Smooth muscle cell (in vitro differentiated cells): ENCODE measurements at regions not wholly inside any gene's neighbourhood (a gene's known extent, or its start where the extent isn't known, plus 50 kb on each side); places are given as distances from the start of the nearest gene placed in this dataset.
A peak's percentile ranks its signal among the peaks of the same experiment; 100 is the strongest.
"Not testable (repeated sequence)": the region's sequence is repeated elsewhere in the genome, so short reads cannot be mapped to it uniquely, and the experiment has no call there.

Experiments used
- DNase-seq: peaks from one replicate; lab custom pipeline; 2025; ENCODE audit not compliant: unreplicated experiment; lab: John Stamatoyannopoulos, UW
- H2AFZ ChIP-seq: fragments of 200-600 bp; sonication (generic); 2 replicates; pipeline ENCODE4 v1.6.0; 2016; ENCODE audit warnings: antibody characterized with exemption, low read depth, mild to moderate bottlenecking
- H3F3A ChIP-seq: fragments of 200-600 bp; sonication (generic); 2 replicates; pipeline ENCODE4 v1.6.0; 2017; ENCODE audit warnings: antibody characterized with exemption, low read depth
- H3K27ac ChIP-seq: fragments of 200-600 bp; sonication (generic); 2 replicates; pipeline ENCODE4 v1.5.1; 2016; ENCODE audit warnings: low read depth, mild to moderate bottlenecking
- H3K27me3 ChIP-seq: fragments of 200-600 bp; sonication (generic); 2 replicates; pipeline ENCODE4 v1.6.1; 2016; ENCODE audit warnings: low read depth, mild to moderate bottlenecking
- H3K36me3 ChIP-seq: fragments of 200-600 bp; sonication (generic); 2 replicates; pipeline ENCODE4 v1.5.1; 2016; ENCODE audit warnings: low read depth
- H3K4me1 ChIP-seq: fragments of 200-600 bp; sonication (generic); 2 replicates; pipeline ENCODE4 v1.5.1; 2016; ENCODE audit warnings: low read depth
- H3K4me2 ChIP-seq: fragments of 200-600 bp; sonication (generic); 2 replicates; pipeline ENCODE4 v1.6.0; 2016; ENCODE audit warnings: mild to moderate bottlenecking
- H3K4me3 ChIP-seq: fragments of 200-600 bp; sonication (generic); 2 replicates; pipeline ENCODE4 v1.5.1; 2016; ENCODE audit warnings: mild to moderate bottlenecking
- H3K79me2 ChIP-seq: fragments of 200-600 bp; sonication (generic); 2 replicates; pipeline ENCODE4 v1.6.0; 2016; ENCODE audit warnings: low read depth, mild to moderate bottlenecking
- H3K9ac ChIP-seq: fragments of 200-600 bp; sonication (generic); 2 replicates; pipeline ENCODE4 v1.6.0; 2016; ENCODE audit warnings: low read depth
- H3K9me3 ChIP-seq: fragments of 200-600 bp; sonication (generic); replicated peaks from 2 replicates; pipeline ENCODE4 v1.5.1; 2016; ENCODE audit warnings: low read depth
- H4K20me1 ChIP-seq: fragments of 200-600 bp; sonication (generic); 2 replicates; pipeline ENCODE4 v1.6.0; 2016; ENCODE audit warnings: low read depth
- CTCF ChIP-seq: fragments of 200-600 bp; sonication (generic); IDR thresholded peaks from 2 replicates; pipeline ENCODE4 v1.5.1; 2017; ENCODE audit warnings: borderline replicate concordance, mild to moderate bottlenecking, antibody characterized with exemption; ENCODE audit not compliant: insufficient read depth, poor library complexity, severe bottlenecking
- WGBS: methylation state at CpG from one replicate; pipeline ENCODE4 v1.1.7; 2016; ENCODE audit warnings: low lambda C conversion rate; 5-methylcytosine and 5-hydroxymethylcytosine counted together

- H3K79me2 ChIP-seq = no peaks in the 10 kb centered on the region
- H3K27me3 ChIP-seq = no peaks in the 10 kb centered on the region
- no peaks in the 10 kb centered on the region for H3K36me3 ChIP-seq
- no peaks in the 10 kb centered on the region for H3K4me1 ChIP-seq
- H3F3A ChIP-seq = no peaks in the 10 kb centered on the region
- H3K4me3 ChIP-seq = no peak overlapping the region
- H3K27ac ChIP-seq = no peak overlapping the region
- H2AFZ ChIP-seq = peak overlapping the region; percentile 9
- no peak for TF ChIP-seq CTCF
- no peak for DNase-seq
- H3K4me2 ChIP-seq = no peak overlapping the region
- WGBS = 86% methylated on average over 3 of the region's 3 CpGs
- H3K9ac ChIP-seq = no peak overlapping the region
- no peaks in the 10 kb centered on the region for H4K20me1 ChIP-seq
- no peaks in the 10 kb centered on the region for H3K9me3 ChIP-seq
Measured at GRCh38 chr2:184053326-184053725, 545.0 kb upstream of the ZNF804A start.

GRCh38 chr2:184054419-184054818 lies 543.9 kb upstream of the ZNF804A start:
- not testable (repeated sequence) for H3K9me3 ChIP-seq, H2AFZ ChIP-seq, H3K27me3 ChIP-seq, H4K20me1 ChIP-seq, H3K79me2 ChIP-seq, H3F3A ChIP-seq, H3K9ac ChIP-seq, H3K4me1 ChIP-seq, H3K27ac ChIP-seq, DNase-seq, H3K4me2 ChIP-seq, H3K4me3 ChIP-seq, H3K36me3 ChIP-seq
- 100% methylated on average over 1 of the region's 1 CpG for WGBS

GRCh38 chr2:184057910-184058309 lies 540.4 kb upstream of the ZNF804A start:
- Histone ChIP-seq H3K27me3 (no peaks in the 10 kb centered on the region), H4K20me1 (no peaks in the 10 kb centered on the region), H3K9me3 (no peaks in the 10 kb centered on the region), H3K4me3 (no peak overlapping the region), H3K4me2 (no peak overlapping the region), H3K79me2 (no peaks in the 10 kb centered on the region), H3K9ac (no peak overlapping the region), H3K36me3 (no peaks in the 10 kb centered on the region), H3K27ac (no peak overlapping the region), H2AFZ (no peak overlapping the region), H3K4me1 (no peaks in the 10 kb centered on the region), H3F3A (no peaks in the 10 kb centered on the region)
- no peak for TF ChIP-seq CTCF
- 99% methylated on average over 4 of the region's 4 CpGs for WGBS
- no peak for DNase-seq

GRCh38 chr2:184060268-184060667 lies 538.1 kb upstream of the ZNF804A start:
- not testable (repeated sequence) for H3K79me2 ChIP-seq, H3K9me3 ChIP-seq, H3F3A ChIP-seq, H3K4me3 ChIP-seq, H3K4me2 ChIP-seq, H4K20me1 ChIP-seq, H3K9ac ChIP-seq, H2AFZ ChIP-seq, H3K27ac ChIP-seq, H3K27me3 ChIP-seq, DNase-seq, H3K4me1 ChIP-seq, H3K36me3 ChIP-seq
- WGBS = 99% methylated on average over 3 of the region's 3 CpGs

GRCh38 chr2:184067502-184067901 lies 530.8 kb upstream of the ZNF804A start:
- WGBS = 77% methylated on average over 3 of the region's 3 CpGs
- Histone ChIP-seq H3K79me2 (no peaks in the 10 kb centered on the region), H2AFZ (no peak overlapping the region), H3K36me3 (no peaks in the 10 kb centered on the region), H3K9me3 (no peaks in the 10 kb centered on the region), H3K4me3 (no peak overlapping the region), H3K27ac (no peak overlapping the region), H3K27me3 (no peaks in the 10 kb centered on the region), H3K4me2 (no peak overlapping the region), H3K4me1 (no peaks in the 10 kb centered on the region), H4K20me1 (no peaks in the 10 kb centered on the region), H3F3A (no peaks in the 10 kb centered on the region), H3K9ac (no peak overlapping the region)
- TF ChIP-seq CTCF = no peak
- DNase-seq = no peak
